DOHH2 (cell line): ENCODE measurements at regions not wholly inside any gene's neighbourhood (a gene's known extent, or its start where the extent isn't known, plus 50 kb on each side); places are given as distances from the start of the nearest gene placed in this dataset.

Experiments used
- H3F3A ChIP-seq: fragments of 200-600 bp; sonication (generic), shearing (Covaris generic); 2 replicates; pipeline ENCODE4 v1.6.0; 2016; ENCODE audit warnings: antibody characterized with exemption, mild to moderate bottlenecking; ENCODE audit not compliant: control insufficient read depth, insufficient read depth
- H3K27ac ChIP-seq: fragments of 200-600 bp; sonication (generic); 2 replicates; pipeline ENCODE4 v1.5.1; 2014; ENCODE audit warnings: low read depth, mild to moderate bottlenecking, low read length, moderate library complexity
- H3K27me3 ChIP-seq: fragments of 200-600 bp; sonication (generic); 2 replicates; pipeline ENCODE4 v1.6.1; 2014; ENCODE audit warnings: mild to moderate bottlenecking, low read length, mixed read lengths; ENCODE audit not compliant: control insufficient read depth
- H3K36me3 ChIP-seq: fragments of 200-600 bp; sonication (generic); 2 replicates; pipeline ENCODE4 v1.6.1; 2014; ENCODE audit warnings: mild to moderate bottlenecking, low read length, moderate library complexity, mixed read lengths; ENCODE audit not compliant: control insufficient read depth
- H3K4me1 ChIP-seq: fragments of 200-600 bp; sonication (generic); 2 replicates; pipeline ENCODE4 v1.6.1; 2014; ENCODE audit warnings: mild to moderate bottlenecking, low read length, mixed read lengths; ENCODE audit not compliant: control insufficient read depth
- H3K4me2 ChIP-seq: fragments of 200-600 bp; sonication (generic); 2 replicates; pipeline ENCODE4 v1.6.0; 2014; ENCODE audit warnings: mild to moderate bottlenecking, low read length, moderate library complexity
- H3K4me3 ChIP-seq: fragments of 200-600 bp; sonication (generic); 2 replicates; pipeline ENCODE4 v1.5.1; 2014; ENCODE audit warnings: mild to moderate bottlenecking, low read length, mixed read lengths
- H3K79me2 ChIP-seq: fragments of 200-600 bp; sonication (generic); 2 replicates; pipeline ENCODE4 v1.6.1; 2014; ENCODE audit warnings: mild to moderate bottlenecking, low read length, mixed read lengths; ENCODE audit not compliant: control insufficient read depth
- H3K9me2 ChIP-seq: fragments of 200-600 bp; sonication (generic); replicated peaks from 2 replicates; pipeline ENCODE4 v1.6.1; 2014; ENCODE audit warnings: mild to moderate bottlenecking, low read length, mixed read lengths; ENCODE audit not compliant: control insufficient read depth
- H3K9me3 ChIP-seq: fragments of 200-600 bp; sonication (generic); 2 replicates; pipeline ENCODE4 v1.6.1; 2014; ENCODE audit warnings: antibody characterized with exemption, low read length, mixed read lengths; ENCODE audit not compliant: control insufficient read depth, insufficient read depth
- H4K20me1 ChIP-seq: fragments of 200-600 bp; sonication (generic); 2 replicates; pipeline ENCODE4 v1.6.0; 2014; ENCODE audit warnings: low read depth, mild to moderate bottlenecking, antibody characterized with exemption, low read length, moderate library complexity; ENCODE audit not compliant: control insufficient read depth, insufficient read depth
- EZH2phosphoT487 ChIP-seq: fragments of 200-600 bp; sonication (generic); IDR thresholded peaks from 2 replicates; pipeline ENCODE4 v1.6.1; 2017; ENCODE audit warnings: borderline replicate concordance, mild to moderate bottlenecking, antibody characterized with exemption, low read length, moderate library complexity, mixed read lengths
- TF ChIP-seq, protein P1 (sequence below): fragments of 200-600 bp; sonication (generic); IDR thresholded peaks from one replicate; pipeline ENCODE4 v1.5.1; 2014; ENCODE audit warnings: antibody characterized with exemption, mild to moderate bottlenecking, low read depth, low read length; ENCODE audit not compliant: poor library complexity, severe bottlenecking

DNA sequence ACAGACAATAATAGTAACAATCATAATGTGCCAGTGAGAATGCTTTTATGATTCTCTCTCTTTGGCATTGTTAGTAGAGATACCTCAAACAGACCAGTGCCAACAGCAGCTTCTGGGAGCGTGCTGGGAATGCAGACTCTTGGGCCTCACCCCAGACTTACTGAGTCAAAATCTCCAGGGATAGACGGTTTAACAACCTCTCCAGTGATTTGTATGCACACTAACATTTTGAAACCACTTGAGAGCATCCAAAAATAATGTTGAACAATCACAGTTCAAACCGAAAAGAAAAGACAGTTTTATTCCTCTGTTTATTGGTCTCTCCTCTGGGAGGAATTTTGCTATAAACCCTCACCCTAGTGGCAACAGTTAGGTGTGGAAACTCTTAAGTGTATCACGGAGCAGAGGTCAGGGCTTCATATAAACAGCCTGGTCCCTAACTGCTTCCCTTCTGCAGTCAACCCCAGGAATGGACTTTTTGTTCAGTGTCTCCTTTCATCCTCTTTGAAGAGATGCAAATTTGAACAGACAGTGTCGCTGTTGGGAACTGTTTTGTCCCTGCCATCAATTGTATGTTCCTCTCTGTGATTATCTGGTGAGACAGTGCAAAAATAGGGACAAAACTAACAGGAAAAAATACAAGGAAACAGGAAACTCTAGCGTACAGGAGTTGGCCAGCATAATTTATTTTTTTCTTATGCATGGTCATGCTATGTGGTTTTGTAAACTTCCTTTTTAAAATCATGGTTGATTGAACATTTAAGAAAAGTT is 162.4 kb upstream of the BTBD3 start:
- H4K20me1 ChIP-seq = no peaks in the 10 kb centered on the region
- H3K9me3 ChIP-seq = no peaks in the 10 kb centered on the region
- H3K27me3 ChIP-seq = no peaks in the 10 kb centered on the region
- no peak overlapping the region for H3K4me2 ChIP-seq
- no peaks in the 10 kb centered on the region for H3K36me3 ChIP-seq
- H3K9me2 ChIP-seq = no peaks in the 10 kb centered on the region
- no peak overlapping the region for H3K4me3 ChIP-seq
- no peaks in the 10 kb centered on the region for H3F3A ChIP-seq
- TF ChIP-seq, protein P1, sequence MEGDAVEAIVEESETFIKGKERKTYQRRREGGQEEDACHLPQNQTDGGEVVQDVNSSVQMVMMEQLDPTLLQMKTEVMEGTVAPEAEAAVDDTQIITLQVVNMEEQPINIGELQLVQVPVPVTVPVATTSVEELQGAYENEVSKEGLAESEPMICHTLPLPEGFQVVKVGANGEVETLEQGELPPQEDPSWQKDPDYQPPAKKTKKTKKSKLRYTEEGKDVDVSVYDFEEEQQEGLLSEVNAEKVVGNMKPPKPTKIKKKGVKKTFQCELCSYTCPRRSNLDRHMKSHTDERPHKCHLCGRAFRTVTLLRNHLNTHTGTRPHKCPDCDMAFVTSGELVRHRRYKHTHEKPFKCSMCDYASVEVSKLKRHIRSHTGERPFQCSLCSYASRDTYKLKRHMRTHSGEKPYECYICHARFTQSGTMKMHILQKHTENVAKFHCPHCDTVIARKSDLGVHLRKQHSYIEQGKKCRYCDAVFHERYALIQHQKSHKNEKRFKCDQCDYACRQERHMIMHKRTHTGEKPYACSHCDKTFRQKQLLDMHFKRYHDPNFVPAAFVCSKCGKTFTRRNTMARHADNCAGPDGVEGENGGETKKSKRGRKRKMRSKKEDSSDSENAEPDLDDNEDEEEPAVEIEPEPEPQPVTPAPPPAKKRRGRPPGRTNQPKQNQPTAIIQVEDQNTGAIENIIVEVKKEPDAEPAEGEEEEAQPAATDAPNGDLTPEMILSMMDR = no peak
- no peak for TF ChIP-seq EZH2phosphoT487
- H3K79me2 ChIP-seq = no peaks in the 10 kb centered on the region
- no peaks in the 10 kb centered on the region for H3K4me1 ChIP-seq
- no peak overlapping the region for H3K27ac ChIP-seq

DNA sequence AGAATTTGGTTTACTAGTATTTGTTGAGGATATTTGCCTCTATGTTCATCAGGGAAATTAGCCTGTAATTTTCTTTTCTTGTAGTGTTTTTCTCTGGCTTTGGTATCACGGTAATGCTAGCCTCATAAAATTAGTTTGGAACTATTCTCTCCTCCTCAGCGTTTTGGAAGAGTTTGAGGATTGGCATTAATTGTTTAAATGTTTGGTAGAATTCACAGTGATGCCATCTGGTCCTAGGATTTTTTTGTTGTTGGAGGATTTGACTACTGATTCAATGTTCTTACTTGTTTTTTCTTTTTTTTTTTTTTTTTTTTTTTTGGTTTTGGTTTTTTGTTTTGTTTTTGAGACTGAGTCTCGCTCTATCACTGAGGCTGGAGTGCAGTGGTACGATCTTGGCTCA is 156.2 kb upstream of the BTBD3 start:
- Histone ChIP-seq H3K4me3 (no peak overlapping the region), H4K20me1 (no peaks in the 10 kb centered on the region), H3K9me3 (no peaks in the 10 kb centered on the region), H3K27ac (no peak overlapping the region), H3K4me1 (no peaks in the 10 kb centered on the region), H3F3A (no peaks in the 10 kb centered on the region), H3K4me2 (no peak overlapping the region), H3K36me3 (no peaks in the 10 kb centered on the region), H3K79me2 (no peaks in the 10 kb centered on the region), H3K27me3 (no peaks in the 10 kb centered on the region), H3K9me2 (no peaks in the 10 kb centered on the region)
- TF ChIP-seq, protein P1 = no peak
- no peak for TF ChIP-seq EZH2phosphoT487

GRCh38 chr20:11766961-11767360 is 150.7 kb upstream of the BTBD3 start:
- H3K4me2 ChIP-seq = no peak overlapping the region
- H3K4me3 ChIP-seq = no peak overlapping the region
- H3K79me2 ChIP-seq = no peaks in the 10 kb centered on the region
- H3K4me1 ChIP-seq = no peaks in the 10 kb centered on the region
- no peaks in the 10 kb centered on the region for H4K20me1 ChIP-seq
- H3K27me3 ChIP-seq = no peaks in the 10 kb centered on the region
- TF ChIP-seq, protein P1 = no peak
- TF ChIP-seq EZH2phosphoT487 = no peak
- H3K36me3 ChIP-seq = no peaks in the 10 kb centered on the region
- no peaks in the 10 kb centered on the region for H3K9me2 ChIP-seq
- no peaks in the 10 kb centered on the region for H3K9me3 ChIP-seq
- no peak overlapping the region for H3K27ac ChIP-seq
- H3F3A ChIP-seq = no peaks in the 10 kb centered on the region
